HepG2 (cell line): ENCODE measurements at regions not wholly inside any gene's neighbourhood (a gene's known extent, or its start where the extent isn't known, plus 50 kb on each side); places are given as distances from the start of the nearest gene placed in this dataset.

ENCODE experiments used
- ATAC-seq: fragments of 200-7000 bp; cut with Tn5 transposase; 3 replicates; pipeline ENCODE4 v1.9.1; 2020; ENCODE audit warnings: mild to moderate bottlenecking, moderate library complexity
- BruUV-seq: library from RNA; stranded (reverse); fragments of 400-500 nt; replicated peaks from 2 replicates; lab custom pipeline; 2021; lab: Mats Ljungman, UMichigan
- CTCF ChIA-PET: fragments of 300-600 bp; formaldehyde crosslinking; extraction: SDS; loops from one replicate; lab custom pipeline; 2021; ENCODE audit warnings: low total read pairs, inconsistent platforms, low intra/inter-chr PET ratio; lab: Yijun Ruan, JAX
- POLR2A ChIA-PET: fragments of 350-600 bp; sonication (Branson Sonifier 250); formaldehyde crosslinking; loops from one replicate; lab custom pipeline; 2020; ENCODE audit warnings: antibody characterized with exemption, inconsistent platforms; lab: Yijun Ruan, JAX
- DNase-seq: peaks from one replicate; pipeline ENCODE4 v3.0.0-alpha.2; 2015; ENCODE audit warnings: low spot score
- FAIRE-seq: peaks from 3 replicates; lab custom pipeline; 2011; peaks lifted over from hg19 to GRCh38; lab: Jason Lieb, UNC
- H2AFZ ChIP-seq: one replicate; pipeline ENCODE4 v1.6.1; 2011; ENCODE audit warnings: low read length, inconsistent platforms
- H3K27ac ChIP-seq: fragments of 300-600 bp; 3 replicates; pipeline ENCODE4 v1.8.0; 2011; ENCODE audit warnings: mixed run types, mild to moderate bottlenecking, mixed read lengths, low read length, inconsistent platforms; ENCODE audit not compliant: insufficient read depth; ENCODE audit errors: extremely low read length
- H3K27me3 ChIP-seq, 2 experiments: fragments of 200-600 bp in 1 of 2; 2 replicates in 1 of 2; 3 replicates in 1 of 2; pipeline versions ENCODE4 v1.6.0 to v1.8.0; 2011; ENCODE audit warnings: low read length in 2 of 2, mild to moderate bottlenecking in 2 of 2, moderate library complexity in 2 of 2, inconsistent platforms in 1 of 2; ENCODE audit not compliant: insufficient read depth in 2 of 2, control insufficient read depth in 1 of 2
- H3K36me3 ChIP-seq, 2 experiments: fragments of 200-600 bp in 1 of 2; replicated peaks in 1 of 2; 2 replicates in 1 of 2; 3 replicates in 1 of 2; pipeline versions ENCODE4 v1.5.1 to v1.8.0; 2011; ENCODE audit warnings: low read length in 2 of 2, inconsistent platforms in 1 of 2; ENCODE audit not compliant: insufficient read depth in 2 of 2, control insufficient read depth in 1 of 2
- H3K4me1 ChIP-seq: 2 replicates; pipeline ENCODE4 v1.5.1; 2012; ENCODE audit warnings: low read length, inconsistent platforms; ENCODE audit not compliant: insufficient read depth
- H3K4me2 ChIP-seq: 2 replicates; pipeline ENCODE4 v1.6.0; 2011; ENCODE audit warnings: low read depth, low read length, inconsistent platforms
- H3K4me3 ChIP-seq, 3 experiments: fragments of 200-600 bp in 1 of 3; sonication (generic), shearing (Covaris generic) in 1 of 3; replicated peaks in 1 of 3; 2 replicates each; pipeline ENCODE4 v1.5.1; 2011 to 2016; ENCODE audit warnings: low read length in 3 of 3, inconsistent platforms in 2 of 3, low read depth in 2 of 3, mild to moderate bottlenecking in 2 of 3, control low read depth in 1 of 3, mixed read lengths in 1 of 3; ENCODE audit not compliant: insufficient read depth in 1 of 3
- H3K79me2 ChIP-seq: one replicate; pipeline ENCODE4 v1.6.1; 2011; ENCODE audit warnings: low read length, inconsistent platforms; ENCODE audit not compliant: insufficient read depth
- H3K9ac ChIP-seq: 2 replicates; pipeline ENCODE4 v1.6.0; 2011; ENCODE audit warnings: mild to moderate bottlenecking, low read depth, low read length, inconsistent platforms; ENCODE audit not compliant: insufficient read depth
- H3K9me3 ChIP-seq: 2 replicates; pipeline ENCODE4 v1.5.1; 2012; ENCODE audit warnings: mild to moderate bottlenecking, low read length
- H4K20me1 ChIP-seq: 2 replicates; pipeline ENCODE4 v1.6.0; 2011; ENCODE audit warnings: inconsistent platforms, mild to moderate bottlenecking, low read length, moderate library complexity; ENCODE audit not compliant: insufficient read depth
- CEBPG ChIP-seq: IDR thresholded peaks from 2 replicates; pipeline ENCODE4 v1.6.1; 2016
- CREBL2 ChIP-seq: sonication (generic); formaldehyde crosslinking; IDR thresholded peaks from 2 replicates; pipeline ENCODE4 v1.8.1; 2023; ENCODE audit warnings: missing genetic modification reagents, mild to moderate bottlenecking, borderline replicate concordance
- DPF2 ChIP-seq: sonication (generic); formaldehyde crosslinking; IDR thresholded peaks from 2 replicates; pipeline ENCODE4 v1.4.0; 2020; ENCODE audit warnings: mild to moderate bottlenecking, low read depth, missing genetic modification reagents, borderline replicate concordance
- KAT2B ChIP-seq: fragments of 150-350 bp; IDR thresholded peaks from 2 replicates; pipeline ENCODE4 v1.6.1; 2014; ENCODE audit warnings: low read depth, low read length, borderline replicate concordance
- KMT2B ChIP-seq: IDR thresholded peaks from 2 replicates; pipeline ENCODE4 v1.6.1; 2016; ENCODE audit warnings: missing genetic modification reagents, missing compliant biosample characterization
- SMAD9 ChIP-seq: sonication (generic); formaldehyde crosslinking; IDR thresholded peaks from 2 replicates; pipeline ENCODE4 v1.5.1; 2020; ENCODE audit warnings: mild to moderate bottlenecking, missing genetic modification reagents
- SNAPC2 ChIP-seq: sonication (generic); formaldehyde crosslinking; IDR thresholded peaks from 2 replicates; pipeline ENCODE4 v1.8.1; 2022; ENCODE audit warnings: mild to moderate bottlenecking, missing genetic modification reagents
- TAF15 ChIP-seq: fragments of 200-400 bp; formaldehyde crosslinking; IDR thresholded peaks from one replicate; pipeline ENCODE4 v1.6.1; 2018; ENCODE audit warnings: mild to moderate bottlenecking, low read depth, low read length; ENCODE audit not compliant: poor library complexity, severe bottlenecking
- ZFP37 ChIP-seq: sonication (generic); formaldehyde crosslinking; IDR thresholded peaks from 2 replicates; pipeline ENCODE4 v1.4.0; 2020; ENCODE audit warnings: missing genetic modification reagents, borderline replicate concordance
- ZFX ChIP-seq: sonication (generic); formaldehyde crosslinking; IDR thresholded peaks from 2 replicates; pipeline ENCODE4 v1.4.0; 2020; ENCODE audit warnings: mild to moderate bottlenecking, low read depth, missing genetic modification reagents, moderate library complexity
- ZMAT3 ChIP-seq: sonication (generic); formaldehyde crosslinking; conservative IDR thresholded peaks from 2 replicates; pipeline ENCODE4 v1.7.0; 2021; ENCODE audit warnings: missing genetic modification reagents
- ZNF230 ChIP-seq: sonication (generic); formaldehyde crosslinking; IDR thresholded peaks from 2 replicates; pipeline ENCODE4 v1.4.0; 2020; ENCODE audit warnings: mild to moderate bottlenecking, missing genetic modification reagents
- ZNF329 ChIP-seq: sonication (generic); formaldehyde crosslinking; IDR thresholded peaks from 2 replicates; pipeline ENCODE4 v1.9.0; 2021; ENCODE audit warnings: low read depth, mild to moderate bottlenecking, missing genetic modification reagents
- ZNF484 ChIP-seq: sonication (generic); formaldehyde crosslinking; IDR thresholded peaks from 2 replicates; pipeline ENCODE4 v1.5.1; 2020; ENCODE audit warnings: mild to moderate bottlenecking, low read depth, missing genetic modification reagents, borderline replicate concordance
- ZNF530 ChIP-seq: sonication (generic); formaldehyde crosslinking; IDR thresholded peaks from 2 replicates; pipeline ENCODE4 v1.5.0; 2020; ENCODE audit warnings: low read depth, mild to moderate bottlenecking, missing genetic modification reagents
- ZNF678 ChIP-seq: sonication (generic); formaldehyde crosslinking; IDR thresholded peaks from 2 replicates; pipeline ENCODE4 v1.4.0; 2020; ENCODE audit warnings: mild to moderate bottlenecking, missing genetic modification reagents
- ZNF761 ChIP-seq: sonication (generic); formaldehyde crosslinking; conservative IDR thresholded peaks from 2 replicates; pipeline ENCODE4 v1.4.0; 2020; ENCODE audit warnings: mild to moderate bottlenecking, missing genetic modification reagents
- WGBS: methylation state at CpG from one replicate; pipeline ENCODE4 v1.1.6; 2017; ENCODE audit warnings: low lambda C conversion rate; 5-methylcytosine and 5-hydroxymethylcytosine counted together
- in situ Hi-C: cut with HindIII; loops from 2 replicates; pipeline ENCODE4 v1.10.0; 2017; ENCODE audit warnings: low pct_unique_long_range_greater_than_20kb; ENCODE audit not compliant: extremely low pct_ligation_motif_present
- intact Hi-C: fragments of 100-400 bp; cut with micrococcal nuclease; formaldehyde crosslinking; loops from one replicate; pipeline ENCODE4 v1.10.0; 2022; ENCODE audit not compliant: unreplicated experiment
- TF ChIP-seq, protein P1 (sequence below): sonication (generic); formaldehyde crosslinking; IDR thresholded peaks from 2 replicates; pipeline ENCODE4 v1.4.0; 2020; ENCODE audit warnings: mild to moderate bottlenecking, missing genetic modification reagents
- TF ChIP-seq, protein P2 (sequence below): sonication (generic); formaldehyde crosslinking; IDR thresholded peaks from 2 replicates; pipeline ENCODE4 v1.5.0; 2020; ENCODE audit warnings: missing genetic modification reagents, mild to moderate bottlenecking, borderline replicate concordance

DNA sequence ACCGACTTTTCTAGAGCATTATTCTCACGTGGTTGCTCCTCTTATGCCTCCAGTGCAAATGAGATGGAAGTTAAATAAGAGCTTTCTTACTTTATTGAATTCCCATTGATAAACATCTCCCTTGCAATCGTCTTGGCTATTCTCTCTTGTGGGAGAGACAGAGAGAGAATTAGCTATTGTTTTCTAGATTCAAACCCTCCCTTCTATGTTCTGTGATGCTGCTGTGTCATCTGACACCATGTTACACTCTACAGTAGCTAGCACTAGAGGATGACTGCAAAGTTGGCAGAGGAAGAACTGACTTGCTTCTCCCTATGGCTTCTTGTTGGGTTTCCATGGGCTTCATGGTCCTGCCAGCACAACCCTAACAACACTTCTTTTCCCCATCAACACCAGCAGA, 134.6 kb upstream of the RANBP3L start:
- FAIRE-seq, result no peak
- Histone ChIP-seq H2AFZ (no peak overlapping the region), H3K9ac (no peak overlapping the region), H3K27ac (no peak overlapping the region), H3K4me3 (no peak overlapping the region), H4K20me1 (no peaks in the 10 kb centered on the region), H3K4me2 (no peak overlapping the region), H3K4me1 (no peaks in the 10 kb centered on the region), H3K9me3 (no peaks in the 10 kb centered on the region), H3K27me3 (no peaks in the 10 kb centered on the region), H3K79me2 (no peaks in the 10 kb centered on the region), H3K36me3 (no peaks in the 10 kb centered on the region)
- in situ Hi-C loops, result no loop called here
- WGBS, result 10% methylated on average over 3 of the region's 3 CpGs
- BruUV-seq, result no TSS peak
- ATAC-seq, result no peak
- CTCF ChIA-PET, result no interaction called here
- POLR2A ChIA-PET, result no interaction called here
- no peak for DNase-seq
- intact Hi-C loops, result no loop called here
- TF ChIP-seq TAF15, result no peak
- TF ChIP-seq KMT2B (CRISPR knock-in tag), result no peak
- no peak for TF ChIP-seq ZMAT3 (CRISPR knock-in tag)
- no peak for TF ChIP-seq KAT2B
- no peak for TF ChIP-seq ZFP37 (CRISPR knock-in tag)
- no peak for TF ChIP-seq ZFX
- TF ChIP-seq, protein P1, sequence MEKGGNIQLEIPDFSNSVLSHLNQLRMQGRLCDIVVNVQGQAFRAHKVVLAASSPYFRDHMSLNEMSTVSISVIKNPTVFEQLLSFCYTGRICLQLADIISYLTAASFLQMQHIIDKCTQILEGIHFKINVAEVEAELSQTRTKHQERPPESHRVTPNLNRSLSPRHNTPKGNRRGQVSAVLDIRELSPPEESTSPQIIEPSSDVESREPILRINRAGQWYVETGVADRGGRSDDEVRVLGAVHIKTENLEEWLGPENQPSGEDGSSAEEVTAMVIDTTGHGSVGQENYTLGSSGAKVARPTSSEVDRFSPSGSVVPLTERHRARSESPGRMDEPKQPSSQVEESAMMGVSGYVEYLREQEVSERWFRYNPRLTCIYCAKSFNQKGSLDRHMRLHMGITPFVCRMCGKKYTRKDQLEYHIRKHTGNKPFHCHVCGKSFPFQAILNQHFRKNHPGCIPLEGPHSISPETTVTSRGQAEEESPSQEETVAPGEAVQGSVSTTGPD (CRISPR knock-in tag), result no peak
- TF ChIP-seq, protein P2, sequence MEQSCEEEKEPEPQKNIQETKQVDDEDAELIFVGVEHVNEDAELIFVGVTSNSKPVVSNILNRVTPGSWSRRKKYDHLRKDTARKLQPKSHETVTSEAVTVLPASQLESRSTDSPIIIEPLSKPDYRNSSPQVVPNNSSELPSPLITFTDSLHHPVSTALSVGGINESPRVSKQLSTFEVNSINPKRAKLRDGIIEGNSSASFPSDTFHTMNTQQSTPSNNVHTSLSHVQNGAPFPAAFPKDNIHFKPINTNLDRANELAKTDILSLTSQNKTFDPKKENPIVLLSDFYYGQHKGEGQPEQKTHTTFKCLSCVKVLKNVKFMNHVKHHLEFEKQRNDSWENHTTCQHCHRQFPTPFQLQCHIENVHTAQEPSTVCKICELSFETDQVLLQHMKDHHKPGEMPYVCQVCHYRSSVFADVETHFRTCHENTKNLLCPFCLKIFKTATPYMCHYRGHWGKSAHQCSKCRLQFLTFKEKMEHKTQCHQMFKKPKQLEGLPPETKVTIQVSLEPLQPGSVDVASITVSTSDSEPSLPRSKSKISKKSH, result no peak
- TF ChIP-seq ZNF484 (CRISPR knock-in tag), result no peak
- no peak for TF ChIP-seq ZNF329 (CRISPR knock-in tag)
- TF ChIP-seq CEBPG (CRISPR knock-in tag), result no peak
- no peak for TF ChIP-seq ZNF230 (CRISPR knock-in tag)
- TF ChIP-seq SMAD9 (CRISPR knock-in tag), result no peak
- TF ChIP-seq DPF2 (CRISPR knock-in tag), result no peak
- TF ChIP-seq ZNF678 (CRISPR knock-in tag), result no peak
- no peak for TF ChIP-seq ZNF530 (CRISPR knock-in tag)
- TF ChIP-seq ZNF761, result no peak
- TF ChIP-seq SNAPC2 (CRISPR knock-in tag), result no peak
- TF ChIP-seq CREBL2, result no peak
